ENCODE measurements at regions not wholly inside any gene's neighbourhood (a gene's known extent, or its start where the extent isn't known, plus 50 kb on each side); places are given as distances from the start of the nearest gene placed in this dataset.
"Not testable (repeated sequence)": the region's sequence is repeated elsewhere in the genome, so short reads cannot be mapped to it uniquely, and the experiment has no call there.

GRCh38 chr14:28577187-28577586, 189.4 kb upstream of the FOXG1 start:
- DNase-seq = no peak

- DNase-seq = no peak
Observed at GRCh38 chr14:28577711-28578131, 188.9 kb upstream of the FOXG1 start.

- no peak for DNase-seq
Observed at GRCh38 chr14:28584951-28585350, 181.6 kb upstream of the FOXG1 start.

GRCh38 chr14:28589792-28590191, 176.8 kb upstream of the FOXG1 start:
- DNase-seq = no peak

- no peak for DNase-seq
Observed at GRCh38 chr14:28596391-28596790, 170.2 kb upstream of the FOXG1 start.

- no peak for DNase-seq
Observed at GRCh38 chr14:28599191-28599590, 167.4 kb upstream of the FOXG1 start.

GRCh38 chr14:28599605-28600004, 167.0 kb upstream of the FOXG1 start:
- DNase-seq = no peak

GRCh38 chr14:28603606-28604005, 163.0 kb upstream of the FOXG1 start:
- DNase-seq = no peak

- DNase-seq = no peak
Observed at GRCh38 chr14:28607661-28608060, 158.9 kb upstream of the FOXG1 start.

GRCh38 chr14:28608443-28608842, 158.1 kb upstream of the FOXG1 start:
- DNase-seq = no peak

- DNase-seq = peak; percentile 80
Observed at GRCh38 chr14:28608851-28609828, 157.4 kb upstream of the FOXG1 start.

GRCh38 chr14:28612414-28612813, 154.2 kb upstream of the FOXG1 start:
- no peak for DNase-seq

- DNase-seq = no peak
Observed at GRCh38 chr14:28613532-28613931, 153.1 kb upstream of the FOXG1 start.

GRCh38 chr14:28626780-28627179, 139.8 kb upstream of the FOXG1 start:
- no peak for DNase-seq

GRCh38 chr14:28629328-28630004, 137.1 kb upstream of the FOXG1 start:
- no peak for DNase-seq

GRCh38 chr14:28630100-28630499, 136.5 kb upstream of the FOXG1 start:
- DNase-seq = no peak

- peak; percentile 20 for DNase-seq
Observed at GRCh38 chr14:28635387-28635786, 131.2 kb upstream of the FOXG1 start.

GRCh38 chr14:28635816-28636215, 130.8 kb upstream of the FOXG1 start:
- DNase-seq = not testable (repeated sequence)

- not testable (repeated sequence) for DNase-seq
Observed at GRCh38 chr14:28641189-28641588, 125.4 kb upstream of the FOXG1 start.

- no peak for DNase-seq
Observed at GRCh38 chr14:28651148-28651547, 115.4 kb upstream of the FOXG1 start.

- peak; percentile 68 for DNase-seq
Observed at GRCh38 chr14:28652782-28653181, 113.8 kb upstream of the FOXG1 start.

- peak; percentile 16 for DNase-seq
Observed at GRCh38 chr14:28653521-28653920, 113.1 kb upstream of the FOXG1 start.

GRCh38 chr14:28656704-28657255, 109.8 kb upstream of the FOXG1 start:
- peak; percentile 40 for DNase-seq

Data from NCI-H345 (cell line).